Spleen (tissue), 11 donors: ENCODE measurements at regions not wholly inside any gene's neighbourhood (a gene's known extent, or its start where the extent isn't known, plus 50 kb on each side); places are given as distances from the start of the nearest gene placed in this dataset.

Experiments used
- DNase-seq: peaks from one replicate; pipeline ENCODE4 v3.0.0-alpha.2; 2020
- H3K27ac ChIP-seq, 8 donors: fragments of 200-600 bp; sonication (generic) in 7 of 8; 1 replicate in 4 of 8; 2 replicates in 4 of 8; pipeline versions ENCODE4 v1.5.0 to v1.8.0; 2016 to 2021; ENCODE audit warnings: inconsistent platforms in 4 of 8, mild to moderate bottlenecking in 4 of 8, moderate library complexity in 1 of 8
- H3K27me3 ChIP-seq, 7 donors: fragments of 200-600 bp; sonication (generic) in 6 of 7; replicated peaks in 1 of 7; 1 replicate in 4 of 7; 2 replicates in 3 of 7; pipeline versions ENCODE4 v1.5.0 to v1.8.0; 2016 to 2021; ENCODE audit warnings: inconsistent platforms in 3 of 7, mild to moderate bottlenecking in 1 of 7
- H3K36me3 ChIP-seq, 6 donors: fragments of 200-600 bp; sonication (generic) in 5 of 6; 1 replicate in 4 of 6; 2 replicates in 2 of 6; pipeline versions ENCODE4 v1.5.0 to v1.8.0; 2016 to 2021; ENCODE audit warnings: inconsistent platforms in 2 of 6
- H3K4me1 ChIP-seq, 6 donors: fragments of 200-600 bp; sonication (generic) in 5 of 6; 1 replicate in 3 of 6; 2 replicates in 3 of 6; pipeline versions ENCODE4 v1.5.0 to v1.8.0; 2016 to 2021; ENCODE audit warnings: inconsistent platforms in 3 of 6
- H3K4me3 ChIP-seq, 8 donors: fragments of 200-600 bp; sonication (generic) in 7 of 8; 1 replicate in 4 of 8; 2 replicates in 4 of 8; pipeline versions ENCODE4 v1.5.0 to v1.8.0; 2016 to 2021; ENCODE audit warnings: inconsistent platforms in 4 of 8, mild to moderate bottlenecking in 4 of 8, moderate library complexity in 2 of 8
- H3K9me3 ChIP-seq, 8 donors: fragments of 200-600 bp; sonication (generic) in 7 of 8; 1 replicate in 4 of 8; 2 replicates in 4 of 8; pipeline versions ENCODE4 v1.5.0 to v1.8.0; 2016 to 2021; ENCODE audit warnings: inconsistent platforms in 4 of 8
- POLR2A ChIP-seq, 3 donors: fragments of 450-650 bp; IDR thresholded peaks; one replicate each; pipeline ENCODE4 v1.5.1; 2017; ENCODE audit warnings: antibody characterized with exemption in 3 of 3, mild to moderate bottlenecking in 1 of 3
- POLR2AphosphoS5 ChIP-seq, 3 donors: sonication (generic); formaldehyde crosslinking; IDR thresholded peaks; one replicate each; pipeline ENCODE4 v1.5.1; 2017; ENCODE audit warnings: antibody characterized with exemption in 3 of 3
- WGBS, 5 donors: extraction: QIAGEN DNeasy Blood & Tissue Kit in 3 of 5; methylation state at CpG; one replicate each; pipeline versions ENCODE4 v1.1.5 to v1.1.7; 2013 to 2018; 5-methylcytosine and 5-hydroxymethylcytosine counted together
- intact Hi-C: fragments of 100-400 bp; cut with DNase I; formaldehyde crosslinking; loops from one replicate; pipeline ENCODE4 v1.15.0; 2023; ENCODE audit warnings: low total_unique reads
- TF ChIP-seq, protein P1 (sequence below), 11 experiments: fragments of 200-600 bp in 7 of 11; fragments of 450-650 bp in 4 of 11; sonication (generic) in 4 of 11; IDR thresholded peaks in 8 of 11; conservative IDR thresholded peaks in 3 of 11; 1 replicate in 7 of 11; 2 replicates in 4 of 11; pipeline versions ENCODE4 v1.4.0 to v1.8.0; 2016 to 2021; ENCODE audit warnings: antibody characterized with exemption in 11 of 11, inconsistent platforms in 4 of 11, mild to moderate bottlenecking in 1 of 11
- donor health status: healthy with polysubstance abuse.
- donor health status: DM: no; HTN: no; CAD: no; lungs with moderate emphysema.
- donor health status: DM: no; HTN: no; CAD: no.
- donor health status: Bipolar disorder and iron deficiency.
- donor health status: healthy.
- donor health status: DM: no; HTN: no; CAD: no.
- donor health status: DM: yes; HTN: yes; CAD: no.

GRCh38 chr10:117761695-117762094 is 219.1 kb downstream of the EMX2 start:
- intact Hi-C loops = no loop called here
- DNase-seq = no peak
- Histone ChIP-seq H3K9me3 (no peaks in the 10 kb centered on the region), H3K4me3 (no peak overlapping the region), H3K4me1 (no peaks in the 10 kb centered on the region), H3K36me3 (no peaks in the 10 kb centered on the region), H3K27ac (no peak overlapping the region), H3K27me3 (peaks cover 0 to 53% (median 3%) of the 10 kb centered on the region in 7 donors)
- TF ChIP-seq POLR2A (IDR thresholded peaks at IDR 0.05) = no peak
- TF ChIP-seq POLR2AphosphoS5 (IDR thresholded peaks at IDR 0.05) = no peak
- TF ChIP-seq, protein P1, sequence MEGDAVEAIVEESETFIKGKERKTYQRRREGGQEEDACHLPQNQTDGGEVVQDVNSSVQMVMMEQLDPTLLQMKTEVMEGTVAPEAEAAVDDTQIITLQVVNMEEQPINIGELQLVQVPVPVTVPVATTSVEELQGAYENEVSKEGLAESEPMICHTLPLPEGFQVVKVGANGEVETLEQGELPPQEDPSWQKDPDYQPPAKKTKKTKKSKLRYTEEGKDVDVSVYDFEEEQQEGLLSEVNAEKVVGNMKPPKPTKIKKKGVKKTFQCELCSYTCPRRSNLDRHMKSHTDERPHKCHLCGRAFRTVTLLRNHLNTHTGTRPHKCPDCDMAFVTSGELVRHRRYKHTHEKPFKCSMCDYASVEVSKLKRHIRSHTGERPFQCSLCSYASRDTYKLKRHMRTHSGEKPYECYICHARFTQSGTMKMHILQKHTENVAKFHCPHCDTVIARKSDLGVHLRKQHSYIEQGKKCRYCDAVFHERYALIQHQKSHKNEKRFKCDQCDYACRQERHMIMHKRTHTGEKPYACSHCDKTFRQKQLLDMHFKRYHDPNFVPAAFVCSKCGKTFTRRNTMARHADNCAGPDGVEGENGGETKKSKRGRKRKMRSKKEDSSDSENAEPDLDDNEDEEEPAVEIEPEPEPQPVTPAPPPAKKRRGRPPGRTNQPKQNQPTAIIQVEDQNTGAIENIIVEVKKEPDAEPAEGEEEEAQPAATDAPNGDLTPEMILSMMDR (IDR thresholded peaks at IDR 0.05 in 8 of 11, conservative IDR thresholded peaks at IDR 0.05 in 3 of 11) = no peak
- WGBS, 5 donors = 62 to 73% (median 68%) methylated on average over 6 of the region's 6 CpGs

GRCh38 chr10:117762126-117762818 is 219.7 kb downstream of the EMX2 start:
- no peaks in the 10 kb centered on the region for H3K4me1 ChIP-seq
- TF ChIP-seq, protein P1 (IDR thresholded peaks at IDR 0.05 in 8 of 11, conservative IDR thresholded peaks at IDR 0.05 in 3 of 11) = no peak
- TF ChIP-seq POLR2A (IDR thresholded peaks at IDR 0.05) (no peak), POLR2AphosphoS5 (IDR thresholded peaks at IDR 0.05) (no peak)
- no peak overlapping the region for H3K27ac ChIP-seq
- no peak overlapping the region for H3K4me3 ChIP-seq
- no peaks in the 10 kb centered on the region for H3K36me3 ChIP-seq
- 77 to 81% (median 79%) methylated on average over 13 to 14 of the region's 14 CpGs for WGBS, 5 donors
- no peaks in the 10 kb centered on the region for H3K9me3 ChIP-seq
- intact Hi-C loops = no loop called here
- peaks cover 0 to 55% (median 3%) of the 10 kb centered on the region in 7 donors for H3K27me3 ChIP-seq
- DNase-seq = no peak

DNA sequence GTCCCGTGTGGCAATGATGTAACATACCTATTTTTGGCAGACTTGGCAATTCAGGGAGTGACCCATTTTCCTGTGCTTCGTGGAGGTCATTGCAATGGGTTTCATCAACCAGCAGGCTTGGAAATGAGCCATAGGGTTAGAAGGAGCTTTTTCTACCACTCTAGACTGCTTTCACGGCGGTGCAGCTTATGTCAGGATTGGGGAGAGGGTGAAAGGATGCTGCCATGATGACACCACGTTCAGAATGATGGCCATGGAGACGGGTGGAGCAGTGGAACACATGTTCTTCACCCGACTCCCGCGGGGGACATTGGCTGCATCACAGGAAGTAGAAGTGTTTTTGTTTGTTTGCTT is 220.2 kb downstream of the EMX2 start:
- no peak for DNase-seq
- Histone ChIP-seq H3K4me3 (no peak overlapping the region), H3K36me3 (no peaks in the 10 kb centered on the region), H3K27ac (no peak overlapping the region), H3K9me3 (no peaks in the 10 kb centered on the region), H3K4me1 (no peaks in the 10 kb centered on the region), H3K27me3 (peaks cover 0 to 53% (median 3%) of the 10 kb centered on the region in 7 donors)
- TF ChIP-seq, protein P1 (IDR thresholded peaks at IDR 0.05 in 8 of 11, conservative IDR thresholded peaks at IDR 0.05 in 3 of 11) = no peak
- intact Hi-C loops = no loop called here
- WGBS, 5 donors = 53 to 75% (median 58%) methylated on average over 9 of the region's 9 CpGs

- H3K9me3 ChIP-seq = no peaks in the 10 kb centered on the region
- DNase-seq = no peak
- no peak overlapping the region for H3K4me3 ChIP-seq
- TF ChIP-seq POLR2A (IDR thresholded peaks at IDR 0.05) (no peak), POLR2AphosphoS5 (IDR thresholded peaks at IDR 0.05) (no peak)
- TF ChIP-seq, protein P1 (IDR thresholded peaks at IDR 0.05 in 8 of 11, conservative IDR thresholded peaks at IDR 0.05 in 3 of 11) = no peak
- no peaks in the 10 kb centered on the region for H3K4me1 ChIP-seq
- no peak overlapping the region for H3K27ac ChIP-seq
- no peaks in the 10 kb centered on the region for H3K36me3 ChIP-seq
- intact Hi-C loops = no loop called here
- peaks cover 0 to 46% (median 3%) of the 10 kb centered on the region in 7 donors for H3K27me3 ChIP-seq
- 72 to 87% (median 75%) methylated on average over 4 of the region's 4 CpGs for WGBS, 5 donors
Measured at GRCh38 chr10:117763528-117763927, 221.0 kb downstream of the EMX2 start.
